Hematopoietic multipotent progenitor cell treated with erythropoietin and hydrocortisone succinate and interleukin-3 and kit ligand, for 17 days (in vitro differentiated cells): ENCODE measurements at regions not wholly inside any gene's neighbourhood (a gene's known extent, or its start where the extent isn't known, plus 50 kb on each side); places are given as distances from the start of the nearest gene placed in this dataset.

Experiments used
- DNase-seq: peaks from one replicate; pipeline ENCODE4 v3.0.0-alpha.2; 2015; ENCODE audit warnings: low spot score

GRCh38 chr10:52877451-52877850 is 104.9 kb upstream of the MBL2 start:
- no peak for DNase-seq

DNA sequence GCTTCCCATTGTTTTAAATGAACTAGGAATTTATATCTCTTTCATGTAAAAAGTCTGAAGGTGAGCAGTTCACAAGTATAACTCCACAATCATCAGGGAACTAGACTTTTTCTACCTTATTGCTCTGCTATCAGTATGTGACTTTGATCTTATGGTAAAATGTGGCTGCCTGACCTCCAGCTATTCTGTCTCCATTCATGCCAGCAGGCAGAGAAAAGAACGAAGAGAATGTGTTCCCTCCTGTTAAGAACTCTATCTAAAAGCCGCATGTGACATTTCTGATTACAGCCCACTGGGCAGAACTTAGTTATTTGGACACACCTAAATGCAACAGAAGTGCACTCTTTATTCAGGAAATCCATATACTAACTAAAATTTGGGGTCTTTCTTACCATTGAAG is 102.8 kb upstream of the MBL2 start:
- DNase-seq = no peak

- no peak for DNase-seq
Observed at GRCh38 chr10:52874581-52874980, 102.0 kb upstream of the MBL2 start.

- no peak for DNase-seq
Observed at GRCh38 chr10:52871191-52871843, 98.7 kb upstream of the MBL2 start.

- DNase-seq = no peak
Observed at GRCh38 chr10:52870562-52870961, 98.0 kb upstream of the MBL2 start.

GRCh38 chr10:52869864-52870263 is 97.3 kb upstream of the MBL2 start:
- no peak for DNase-seq

DNA sequence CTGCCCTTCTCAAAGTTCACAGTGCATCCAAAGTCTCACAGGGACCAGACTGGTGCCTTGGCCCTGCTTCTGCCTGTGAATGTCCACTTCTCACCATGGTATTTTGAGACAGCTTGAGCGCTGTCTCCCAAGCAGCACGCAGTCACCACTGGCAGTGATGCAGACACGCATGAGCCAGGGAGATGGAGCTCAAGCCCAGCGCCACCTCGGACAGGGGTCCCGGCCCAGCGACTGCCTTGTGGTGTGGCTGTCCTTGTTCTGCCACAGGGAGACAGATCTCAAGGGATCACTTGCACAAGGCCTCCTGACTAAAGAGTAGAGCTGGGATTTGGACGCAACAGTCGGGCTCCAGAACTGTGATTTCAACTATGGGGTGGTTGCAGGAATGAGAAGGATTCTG is 92.6 kb upstream of the MBL2 start:
- DNase-seq = no peak

GRCh38 chr10:52864201-52865106 is 91.9 kb upstream of the MBL2 start:
- DNase-seq = no peak

DNA sequence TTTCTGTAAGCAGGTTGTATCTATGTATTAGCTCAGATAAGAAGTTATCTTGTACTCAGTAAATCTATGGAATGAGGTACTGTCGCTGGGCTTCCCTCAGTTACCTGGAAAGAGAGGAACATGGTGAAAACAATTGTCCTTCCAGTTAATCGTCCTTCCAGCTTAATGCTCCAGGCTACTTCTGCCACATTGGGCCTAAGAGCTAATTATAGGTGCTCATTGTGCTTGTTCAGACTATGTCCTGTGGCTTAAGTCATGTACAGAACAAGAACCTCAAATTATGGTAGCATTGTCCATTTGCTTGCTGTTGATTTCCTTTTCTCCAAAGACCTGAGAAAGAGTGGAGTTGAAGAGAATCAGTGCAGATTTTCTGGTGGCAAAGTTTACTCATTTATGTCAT is 86.1 kb upstream of the MBL2 start:
- DNase-seq = no peak

GRCh38 chr10:52855546-52856325 is 83.2 kb upstream of the MBL2 start:
- DNase-seq = no peak

GRCh38 chr10:52853704-52854103 is 81.1 kb upstream of the MBL2 start:
- DNase-seq = no peak

DNA sequence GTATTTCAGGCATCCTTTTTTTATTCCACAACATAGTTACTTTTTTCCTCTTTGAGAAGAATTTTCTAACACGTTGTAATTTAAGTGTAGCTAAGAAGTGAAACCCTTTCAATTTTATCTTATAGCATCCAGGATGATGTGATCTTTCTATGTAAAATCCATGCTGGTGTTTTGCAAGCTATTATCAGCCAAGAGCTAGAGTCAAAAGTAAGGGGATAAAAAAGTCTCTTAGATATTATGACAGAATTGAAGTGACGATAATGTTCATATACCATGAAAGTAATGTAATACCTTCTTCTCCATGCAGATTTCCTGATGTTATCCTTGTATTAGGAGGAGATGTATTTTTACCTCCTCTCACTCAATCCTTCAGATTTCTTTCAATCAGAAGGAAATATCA is 64.2 kb upstream of the MBL2 start:
- no peak for DNase-seq
